K562 (cell line): ENCODE measurements at regions not wholly inside any gene's neighbourhood (a gene's known extent, or its start where the extent isn't known, plus 50 kb on each side); places are given as distances from the start of the nearest gene placed in this dataset.

ENCODE experiments used
- ATAC-seq: fragments of 200-7000 bp; cut with Tn5 transposase; 3 replicates; pipeline ENCODE4 v1.9.1; 2020; ENCODE audit warnings: moderate library complexity
- BruUV-seq: library from RNA; stranded (reverse); fragments of 400-500 nt; replicated peaks from 2 replicates; lab custom pipeline; 2021; lab: Mats Ljungman, UMichigan
- CTCF ChIA-PET: fragments of 300-600 bp; formaldehyde crosslinking; extraction: SDS; loops from one replicate; lab custom pipeline; 2021; ENCODE audit warnings: low intra/inter-chr PET ratio; lab: Yijun Ruan, JAX
- POLR2A ChIA-PET: fragments of 300-600, 350-650 bp; sonication (Branson Sonifier 250); formaldehyde crosslinking; extraction: SDS; loops from one replicate; lab custom pipeline; 2021; ENCODE audit warnings: antibody characterized with exemption, inconsistent platforms; lab: Yijun Ruan, JAX
- DNase-seq, 4 experiments: peaks; one replicate each; pipeline versions ENCODE4 v3.0.0 to v3.0.0-alpha.2; 2011 to 2018; ENCODE audit warnings: low spot score in 3 of 4, mixed read lengths in 3 of 4; ENCODE audit errors: extremely low read depth in 1 of 4
- FAIRE-seq: peaks from 2 replicates; lab custom pipeline; 2011; peaks lifted over from hg19 to GRCh38; lab: Jason Lieb, UNC
- H2AFZ ChIP-seq: 2 replicates; pipeline ENCODE4 v1.6.0; 2011; ENCODE audit warnings: low read depth, low read length, control low read depth, inconsistent platforms
- H3K27ac ChIP-seq: fragments of 200-600 bp; 3 replicates; pipeline ENCODE4 v1.8.0; 2011; ENCODE audit warnings: low read depth, mild to moderate bottlenecking, control low read depth, inconsistent platforms, low read length, moderate library complexity, mixed read lengths; ENCODE audit errors: extremely low read depth
- H3K27me3 ChIP-seq, 2 experiments: fragments of 300-600 bp in 1 of 2; 2 replicates in 1 of 2; 3 replicates in 1 of 2; pipeline versions ENCODE4 v1.6.0 to v1.8.0; 2011; ENCODE audit warnings: inconsistent platforms in 2 of 2, low read length in 2 of 2, mild to moderate bottlenecking in 1 of 2, mixed read lengths in 1 of 2, moderate library complexity in 1 of 2; ENCODE audit not compliant: control insufficient read depth in 2 of 2, insufficient read depth in 2 of 2
- H3K36me3 ChIP-seq: fragments of 300-600 bp; 3 replicates; pipeline ENCODE4 v1.8.0; 2011; ENCODE audit warnings: mild to moderate bottlenecking, low read length, inconsistent platforms; ENCODE audit not compliant: control insufficient read depth, insufficient read depth
- H3K4me1 ChIP-seq, 2 experiments: fragments of 200-600 bp in 1 of 2; replicated peaks in 1 of 2; 2 replicates in 1 of 2; 3 replicates in 1 of 2; pipeline versions ENCODE4 v1.5.1 to v1.8.0; 2011; ENCODE audit warnings: inconsistent platforms in 2 of 2, low read length in 2 of 2, mild to moderate bottlenecking in 1 of 2, mixed read lengths in 1 of 2, moderate library complexity in 1 of 2; ENCODE audit not compliant: control insufficient read depth in 2 of 2, insufficient read depth in 2 of 2
- H3K4me2 ChIP-seq: 2 replicates; pipeline ENCODE4 v1.6.1; 2011; ENCODE audit warnings: low read length, control low read depth, inconsistent platforms, mixed read lengths; ENCODE audit not compliant: insufficient read depth
- H3K4me3 ChIP-seq: fragments of 200-600 bp; sonication (generic), shearing (Covaris generic); 2 replicates; pipeline ENCODE4 v1.5.1; 2016; ENCODE audit warnings: control low read depth, inconsistent platforms
- H3K79me2 ChIP-seq: fragments of 200-600 bp; 3 replicates; pipeline ENCODE4 v1.8.0; 2011; ENCODE audit warnings: low read length, inconsistent platforms; ENCODE audit not compliant: control insufficient read depth, insufficient read depth
- H3K9ac ChIP-seq, 2 experiments: 2 replicates each; pipeline versions ENCODE4 v1.6.0 to v1.6.1; 2011; ENCODE audit warnings: low read depth in 2 of 2, low read length in 2 of 2, control low read depth in 1 of 2, inconsistent platforms in 1 of 2, mild to moderate bottlenecking in 1 of 2, mixed read lengths in 1 of 2; ENCODE audit not compliant: insufficient read depth in 1 of 2
- H3K9me1 ChIP-seq: one replicate; pipeline ENCODE4 v1.6.0; 2011; ENCODE audit warnings: inconsistent platforms, mild to moderate bottlenecking, low read length, moderate library complexity; ENCODE audit not compliant: control insufficient read depth, insufficient read depth
- H3K9me3 ChIP-seq: replicated peaks from 2 replicates; pipeline ENCODE4 v1.5.1; 2011; ENCODE audit warnings: low read depth, low read length, inconsistent platforms; ENCODE audit not compliant: control insufficient read depth, insufficient read depth
- H4K20me1 ChIP-seq: replicated peaks from 2 replicates; pipeline ENCODE4 v1.6.1; 2011; ENCODE audit warnings: low read length, inconsistent platforms, mixed read lengths; ENCODE audit not compliant: control insufficient read depth, insufficient read depth
- CTCF ChIP-seq, 3 experiments: IDR thresholded peaks in 2 of 3; conservative IDR thresholded peaks in 1 of 3; 2 replicates each; pipeline ENCODE4 v1.5.1; 2011 to 2012; ENCODE audit warnings: low read length in 3 of 3, mild to moderate bottlenecking in 3 of 3, control low read depth in 2 of 3, improper control_type of control experiment in 1 of 3, inconsistent platforms in 1 of 3, low read depth in 1 of 3, mixed read lengths in 1 of 3, moderate library complexity in 1 of 3; ENCODE audit not compliant: insufficient read depth in 2 of 3
- CTCFL ChIP-seq: IDR thresholded peaks from 2 replicates; pipeline ENCODE4 v1.6.1; 2011; ENCODE audit warnings: borderline replicate concordance, low read depth, mild to moderate bottlenecking, moderate library complexity, low read length; ENCODE audit not compliant: insufficient read depth, poor library complexity, severe bottlenecking
- E2F4 ChIP-seq: sonication (generic); formaldehyde crosslinking; IDR thresholded peaks from 2 replicates; pipeline ENCODE4 v1.8.0; 2022; ENCODE audit warnings: mild to moderate bottlenecking, low read depth, missing genetic modification reagents
- ELF4 ChIP-seq: fragments of 450-650 bp; formaldehyde crosslinking; IDR thresholded peaks from 2 replicates; pipeline ENCODE4 v1.4.0; 2022; ENCODE audit warnings: missing genetic modification characterization
- RAD21 ChIP-seq, 2 experiments: fragments of 250-450 bp in 1 of 2; fragments of 450-650 bp in 1 of 2; sonication (Bioruptor Pico) in 1 of 2; formaldehyde crosslinking in 1 of 2; IDR thresholded peaks in 1 of 2; conservative IDR thresholded peaks in 1 of 2; 2 replicates each; pipeline versions ENCODE4 v1.4.0 to v1.8.0; 2020 to 2022; ENCODE audit warnings: mild to moderate bottlenecking in 2 of 2, moderate library complexity in 1 of 2
- WGBS: fragments of 100-300 bp; shearing (Covaris generic); methylation state at CpG from one replicate; pipeline ENCODE4 v1.1.6; 2016; ENCODE audit warnings: low coverage, mixed read lengths; ENCODE audit not compliant: insufficient coverage; ENCODE audit errors: missing lambda C conversion rate; 5-methylcytosine and 5-hydroxymethylcytosine counted together
- in situ Hi-C: fragments of 300-500 bp; cut with MboI; formaldehyde crosslinking; loops from 4 replicates; pipeline ENCODE4 v1.15.0; 2018; ENCODE audit warnings: inconsistent platforms, mixed read lengths
- intact Hi-C: fragments of 100-400 bp; cut with micrococcal nuclease; formaldehyde crosslinking; loops from 2 replicates; pipeline ENCODE4 v1.14.2; 2022

- Histone ChIP-seq H3K79me2 (no peaks in the 10 kb centered on the region), H3K4me3 (no peak overlapping the region)
- 0 out of 4 replicates have a peak, but pooled peaks of 1 of the 2 experiments have one; percentile 7 for TF ChIP-seq RAD21 (CRISPR knock-in tag; conservative IDR thresholded peaks at IDR 0.05 in 1 of 2, IDR thresholded peaks at IDR 0.05 in 1 of 2)
- TF ChIP-seq CTCFL: peak; percentile 71
- TF ChIP-seq CTCF (IDR thresholded peaks at IDR 0.05 in 2 of 3, conservative IDR thresholded peaks at IDR 0.05 in 1 of 3; ENCODE audit: insufficient read depth in 2 of 3, low read depth in 1 of 3, low read length in 3 of 3): peak; percentile 57 to 99 (median 74)
- TF ChIP-seq E2F4 (CRISPR knock-in tag): no peak
- no peak for TF ChIP-seq ELF4
- TF ChIP-seq, all 486 proteins: peak for 3
- H3K27me3 ChIP-seq: no peaks in the 10 kb centered on the region
- no peaks in the 10 kb centered on the region for H3K36me3 ChIP-seq
- no peaks in the 10 kb centered on the region for H4K20me1 ChIP-seq
- H3K9me3 ChIP-seq: no peaks in the 10 kb centered on the region
- ChIA-PET POLR2A (no interaction called here), CTCF (no interaction called here)
- H3K9me1 ChIP-seq: no peaks in the 10 kb centered on the region
- H3K4me1 ChIP-seq: no peaks in the 10 kb centered on the region
- no peak overlapping the region for H3K27ac ChIP-seq
- intact Hi-C loops (no loop called here), in situ Hi-C loops (no loop called here)
- WGBS: 0% methylated on average over 4 of the region's 4 CpGs
- no peak overlapping the region for H2AFZ ChIP-seq
- ATAC-seq (peak; percentile 84), FAIRE-seq (no peak), DNase-seq (peak in 2 of 4 experiments; percentile 17 to 24)
- no peak overlapping the region for H3K9ac ChIP-seq
- no TSS peak for BruUV-seq
- no peak overlapping the region for H3K4me2 ChIP-seq
Measured at GRCh38 chr4:81375745-81376144, 96.0 kb downstream of the RASGEF1B start.
